GM20000 (cell line): ENCODE measurements at regions not wholly inside any gene's neighbourhood (a gene's known extent, or its start where the extent isn't known, plus 50 kb on each side); places are given as distances from the start of the nearest gene placed in this dataset.

ENCODE experiments used
- DNase-seq: peaks from one replicate; pipeline ENCODE4 v3.0.0; 2012; ENCODE audit warnings: low spot score
- CTCF ChIP-seq: IDR thresholded peaks from 2 replicates; pipeline ENCODE4 v1.5.1; 2012; ENCODE audit warnings: mild to moderate bottlenecking, control low read depth; ENCODE audit errors: extremely low read depth, missing control alignments

- TF ChIP-seq CTCF, result no peak
- no peak for DNase-seq
These were observed 63.0 kb upstream of the EGFR start for GRCh38 chr7:54955696-54956420.

GRCh38 chr7:54956865-54957264 lies 62.0 kb upstream of the EGFR start:
- TF ChIP-seq CTCF, result no peak
- no peak for DNase-seq

- no peak for TF ChIP-seq CTCF
- no peak for DNase-seq
These were observed 58.3 kb upstream of the EGFR start for GRCh38 chr7:54960517-54960916.

GRCh38 chr7:54961391-54961790 lies 57.4 kb upstream of the EGFR start:
- no peak for DNase-seq
- TF ChIP-seq CTCF, result no peak

GRCh38 chr7:54963155-54963554 lies 55.7 kb upstream of the EGFR start:
- no peak for DNase-seq
- TF ChIP-seq CTCF, result no peak

- no peak for TF ChIP-seq CTCF
- DNase-seq, result no peak
These were observed 54.7 kb upstream of the EGFR start for GRCh38 chr7:54964136-54964535.

- no peak for DNase-seq
- no peak for TF ChIP-seq CTCF
These were observed 51.4 kb upstream of the EGFR start for GRCh38 chr7:54967377-54967776.
